ENCODE measurements at regions not wholly inside any gene's neighbourhood (a gene's known extent, or its start where the extent isn't known, plus 50 kb on each side); places are given as distances from the start of the nearest gene placed in this dataset.
"Not testable (repeated sequence)": the region's sequence is repeated elsewhere in the genome, so short reads cannot be mapped to it uniquely, and the experiment has no call there.

DNA sequence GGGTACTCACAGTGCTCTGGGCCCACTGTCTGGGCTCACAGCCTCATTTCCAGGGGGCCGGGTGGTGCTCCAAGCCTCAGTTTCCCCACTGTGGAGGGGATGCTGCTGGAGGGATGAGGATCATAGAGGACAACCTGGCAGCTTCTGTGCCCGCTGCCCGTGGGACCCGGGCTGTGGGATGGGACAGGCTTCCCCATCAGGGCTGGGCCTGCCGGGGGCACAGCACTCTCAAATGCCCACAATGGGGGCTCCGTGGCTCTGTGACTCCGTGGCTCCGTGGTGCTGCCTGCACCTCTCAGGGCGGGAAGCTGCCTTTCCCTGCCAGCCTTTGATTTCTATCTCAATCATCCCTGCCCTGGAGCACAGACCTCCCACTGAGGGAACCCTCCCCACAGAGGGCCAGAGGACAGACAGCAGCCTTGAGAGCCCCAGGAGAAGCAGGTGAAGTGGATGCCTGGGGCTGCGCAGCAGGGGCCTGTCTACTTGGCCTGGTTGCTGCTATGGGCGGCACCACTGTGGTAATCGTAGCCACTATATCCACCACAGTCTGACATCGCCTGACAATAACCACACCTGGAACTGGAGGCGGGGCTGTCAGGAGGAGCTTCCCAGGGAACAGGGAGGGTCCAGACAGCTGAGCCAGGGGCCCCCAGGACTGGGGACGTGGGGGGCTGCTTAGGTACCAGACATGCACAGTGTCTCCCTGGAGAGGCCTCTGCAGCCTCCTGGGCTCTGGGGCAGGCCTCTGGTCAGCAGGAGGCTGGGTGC, 375.9 kb downstream of the TMEM121 start:
- ATAC-seq (ENCODE audit: insufficient number of reproducible peaks, low FRiP score, low read depth), result no peak
- no peak for DNase-seq (ENCODE audit: low spot score)
- H3K36me3 ChIP-seq, result no peaks in the 10 kb centered on the region
- H3K4me1 ChIP-seq (ENCODE audit: control insufficient read depth in 1 of 2, low read depth in 2 of 2), result no peaks in the 10 kb centered on the region
- no peak overlapping the region for H3K27ac ChIP-seq
- TF ChIP-seq, protein P1, sequence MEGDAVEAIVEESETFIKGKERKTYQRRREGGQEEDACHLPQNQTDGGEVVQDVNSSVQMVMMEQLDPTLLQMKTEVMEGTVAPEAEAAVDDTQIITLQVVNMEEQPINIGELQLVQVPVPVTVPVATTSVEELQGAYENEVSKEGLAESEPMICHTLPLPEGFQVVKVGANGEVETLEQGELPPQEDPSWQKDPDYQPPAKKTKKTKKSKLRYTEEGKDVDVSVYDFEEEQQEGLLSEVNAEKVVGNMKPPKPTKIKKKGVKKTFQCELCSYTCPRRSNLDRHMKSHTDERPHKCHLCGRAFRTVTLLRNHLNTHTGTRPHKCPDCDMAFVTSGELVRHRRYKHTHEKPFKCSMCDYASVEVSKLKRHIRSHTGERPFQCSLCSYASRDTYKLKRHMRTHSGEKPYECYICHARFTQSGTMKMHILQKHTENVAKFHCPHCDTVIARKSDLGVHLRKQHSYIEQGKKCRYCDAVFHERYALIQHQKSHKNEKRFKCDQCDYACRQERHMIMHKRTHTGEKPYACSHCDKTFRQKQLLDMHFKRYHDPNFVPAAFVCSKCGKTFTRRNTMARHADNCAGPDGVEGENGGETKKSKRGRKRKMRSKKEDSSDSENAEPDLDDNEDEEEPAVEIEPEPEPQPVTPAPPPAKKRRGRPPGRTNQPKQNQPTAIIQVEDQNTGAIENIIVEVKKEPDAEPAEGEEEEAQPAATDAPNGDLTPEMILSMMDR (IDR thresholded peaks at IDR 0.05), result no peak
- no peak overlapping the region for H3K4me3 ChIP-seq
- no peaks in the 10 kb centered on the region for H3K9me3 ChIP-seq
- no peaks in the 10 kb centered on the region for H3K27me3 ChIP-seq (replicated peaks; ENCODE audit: insufficient read depth)

GRCh38 chr14:105902899-105903165, 376.4 kb downstream of the TMEM121 start:
- not testable (repeated sequence) for H3K4me3 ChIP-seq; H3K4me1 ChIP-seq (ENCODE audit: control insufficient read depth in 1 of 2, low read depth in 2 of 2); H3K36me3 ChIP-seq; H3K27me3 ChIP-seq (replicated peaks; ENCODE audit: insufficient read depth); ATAC-seq (ENCODE audit: insufficient number of reproducible peaks, low FRiP score, low read depth); H3K27ac ChIP-seq; H3K9me3 ChIP-seq; DNase-seq (ENCODE audit: low spot score)

GRCh38 chr14:105903971-105904370, 377.6 kb downstream of the TMEM121 start:
- no peak overlapping the region for H3K27ac ChIP-seq
- H3K27me3 ChIP-seq (replicated peaks; ENCODE audit: insufficient read depth), result no peaks in the 10 kb centered on the region
- H3K36me3 ChIP-seq, result no peaks in the 10 kb centered on the region
- H3K4me1 ChIP-seq (ENCODE audit: control insufficient read depth in 1 of 2, low read depth in 2 of 2), result no peaks in the 10 kb centered on the region
- no peak overlapping the region for H3K4me3 ChIP-seq
- H3K9me3 ChIP-seq, result no peaks in the 10 kb centered on the region
- ATAC-seq (ENCODE audit: insufficient number of reproducible peaks, low FRiP score, low read depth) (no peak), DNase-seq (ENCODE audit: low spot score) (no peak)
- TF ChIP-seq, protein P1 (IDR thresholded peaks at IDR 0.05), result no peak

GRCh38 chr14:105904379-105904778, 378.0 kb downstream of the TMEM121 start:
- TF ChIP-seq, protein P1 (IDR thresholded peaks at IDR 0.05), result no peak
- Histone ChIP-seq H3K9me3 (no peaks in the 10 kb centered on the region), H3K36me3 (no peaks in the 10 kb centered on the region), H3K27me3 (replicated peaks; ENCODE audit: insufficient read depth) (no peaks in the 10 kb centered on the region), H3K4me1 (ENCODE audit: control insufficient read depth in 1 of 2, low read depth in 2 of 2) (no peaks in the 10 kb centered on the region), H3K27ac (no peak overlapping the region), H3K4me3 (no peak overlapping the region)
- no peak for DNase-seq (ENCODE audit: low spot score)
- ATAC-seq (ENCODE audit: insufficient number of reproducible peaks, low FRiP score, low read depth), result no peak

DNA sequence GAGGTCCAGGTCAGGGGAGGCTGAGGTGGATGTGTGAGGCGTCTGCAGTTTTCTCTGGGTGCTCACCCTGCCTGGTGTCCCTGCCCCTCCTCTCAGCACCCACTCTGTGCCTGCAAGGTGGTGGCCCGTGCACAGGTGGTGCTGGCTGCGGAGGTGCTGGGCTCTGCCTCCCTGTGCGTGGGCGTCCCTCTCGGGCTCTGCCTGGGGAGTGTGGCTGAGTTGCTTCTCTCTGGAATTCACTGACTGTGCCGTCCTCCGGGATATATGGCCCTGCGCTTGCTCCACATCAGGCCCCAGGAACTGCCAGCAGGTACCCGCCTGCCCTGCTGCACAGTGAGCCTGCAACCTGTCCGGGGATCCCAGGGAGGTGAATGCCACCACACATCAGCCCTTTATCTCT, 379.1 kb downstream of the TMEM121 start:
- TF ChIP-seq, protein P1 (IDR thresholded peaks at IDR 0.05), result no peak
- Histone ChIP-seq H3K36me3 (no peaks in the 10 kb centered on the region), H3K27ac (no peak overlapping the region), H3K4me1 (ENCODE audit: control insufficient read depth in 1 of 2, low read depth in 2 of 2) (no peaks in the 10 kb centered on the region), H3K27me3 (replicated peaks; ENCODE audit: insufficient read depth) (no peaks in the 10 kb centered on the region), H3K4me3 (no peak overlapping the region), H3K9me3 (no peaks in the 10 kb centered on the region)
- ATAC-seq (ENCODE audit: insufficient number of reproducible peaks, low FRiP score, low read depth) (no peak), DNase-seq (ENCODE audit: low spot score) (no peak)

DNA sequence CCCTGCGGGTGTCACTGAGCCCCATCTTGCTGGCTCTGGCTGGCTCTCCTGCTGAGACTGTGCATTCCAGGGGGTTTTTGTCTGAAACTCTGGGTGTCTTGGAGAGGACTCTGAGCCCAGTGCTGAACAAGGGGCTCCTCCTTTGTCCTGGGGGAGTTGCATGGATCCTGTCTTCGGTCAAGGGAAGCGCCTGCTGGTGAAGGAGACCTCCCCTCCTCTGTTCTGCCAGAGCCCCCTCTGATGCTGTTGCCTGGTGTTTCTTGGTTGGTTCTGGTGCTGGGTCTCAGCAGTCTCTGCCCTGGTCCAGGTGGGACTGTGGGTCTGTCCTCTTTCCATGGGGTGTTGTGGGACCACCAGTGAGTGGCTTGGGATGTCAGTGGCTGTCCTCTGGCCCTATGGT, 380.9 kb downstream of the TMEM121 start:
- DNase-seq (ENCODE audit: low spot score) (no peak), ATAC-seq (ENCODE audit: insufficient number of reproducible peaks, low FRiP score, low read depth) (no peak)
- Histone ChIP-seq H3K36me3 (no peaks in the 10 kb centered on the region), H3K9me3 (no peaks in the 10 kb centered on the region), H3K27me3 (replicated peaks; ENCODE audit: insufficient read depth) (no peaks in the 10 kb centered on the region), H3K4me3 (no peak overlapping the region), H3K27ac (no peak overlapping the region), H3K4me1 (ENCODE audit: control insufficient read depth in 1 of 2, low read depth in 2 of 2) (no peaks in the 10 kb centered on the region)
- TF ChIP-seq, protein P1 (IDR thresholded peaks at IDR 0.05), result no peak
